ENCODE measurements at regions not wholly inside any gene's neighbourhood (a gene's known extent, or its start where the extent isn't known, plus 50 kb on each side); places are given as distances from the start of the nearest gene placed in this dataset.

- Histone ChIP-seq H2AFZ (ENCODE audit: insufficient read depth, low read depth, low read length, poor library complexity, severe bottlenecking) (no peak overlapping the region), H3K27ac (ENCODE audit: low read depth in 1 of 2, low read length in 2 of 2) (no peak overlapping the region), H3K36me3 (replicated peaks in 1 of 2; ENCODE audit: control insufficient read depth in 1 of 2, insufficient read depth in 2 of 2, low read length in 2 of 2) (no peaks in the 10 kb centered on the region), H4K20me1 (ENCODE audit: insufficient read depth, low read length) (no peaks in the 10 kb centered on the region), H3K79me2 (ENCODE audit: insufficient read depth, low read length) (no peaks in the 10 kb centered on the region), H3K4me1 (ENCODE audit: control insufficient read depth in 1 of 2, insufficient read depth in 2 of 2, low read length in 2 of 2) (no peaks in the 10 kb centered on the region), H3K4me3 (replicated peaks in 1 of 3; ENCODE audit: low read depth in 2 of 3, low read length in 3 of 3) (no peak overlapping the region), H3K9ac (ENCODE audit: insufficient read depth, low read length, poor library complexity, severe bottlenecking) (no peak overlapping the region), H3K4me2 (replicated peaks; ENCODE audit: extremely low read depth, low read length, poor library complexity, severe bottlenecking) (no peak overlapping the region), H3K9me3 (replicated peaks in 1 of 2; ENCODE audit: control insufficient read depth in 1 of 2, insufficient read depth in 1 of 2, low read length in 2 of 2) (peaks cover 9 to 12% of the 10 kb centered on the region in 2 donors), H3K27me3 (ENCODE audit: control insufficient read depth in 2 of 2, insufficient read depth in 2 of 2, low read length in 2 of 2) (no peaks in the 10 kb centered on the region)
- Mint-ChIP-seq H3K4me1 (no peaks in the 10 kb centered on the region), H3K9me3 (peaks cover 0 to 8% (median 5%) of the 10 kb centered on the region in 7 donors), H3K27me3 (ENCODE audit: low read depth in 3 of 3) (no peaks in the 10 kb centered on the region), H3K36me3 (no peaks in the 10 kb centered on the region), H3K4me3 (no peak overlapping the region), H3K27ac (no peak overlapping the region)
- no peak for DNase-seq
- intact Hi-C loops (cut with micrococcal nuclease) = no loop called here
- TF ChIP-seq CTCF (IDR thresholded peaks at IDR 0.05) = no peak
These were observed 155.8 kb upstream of the TAC1 start for GRCh38 chr7:97576043-97576442.

GRCh38 chr7:97578225-97578624, 153.7 kb upstream of the TAC1 start:
- no peaks in the 10 kb centered on the region for H3K4me1 ChIP-seq (ENCODE audit: control insufficient read depth in 1 of 2, insufficient read depth in 2 of 2, low read length in 2 of 2)
- H3K4me3 ChIP-seq (replicated peaks in 1 of 3; ENCODE audit: low read depth in 2 of 3, low read length in 3 of 3) = no peak overlapping the region
- H3K36me3 ChIP-seq (replicated peaks in 1 of 2; ENCODE audit: control insufficient read depth in 1 of 2, insufficient read depth in 2 of 2, low read length in 2 of 2) = no peaks in the 10 kb centered on the region
- H4K20me1 ChIP-seq (ENCODE audit: insufficient read depth, low read length) = no peaks in the 10 kb centered on the region
- H3K27ac Mint-ChIP-seq = no peak overlapping the region
- no peak overlapping the region for H2AFZ ChIP-seq (ENCODE audit: insufficient read depth, low read depth, low read length, poor library complexity, severe bottlenecking)
- H3K4me3 Mint-ChIP-seq = no peak overlapping the region
- no peak overlapping the region for H3K4me2 ChIP-seq (replicated peaks; ENCODE audit: extremely low read depth, low read length, poor library complexity, severe bottlenecking)
- no peaks in the 10 kb centered on the region for H3K27me3 ChIP-seq (ENCODE audit: control insufficient read depth in 2 of 2, insufficient read depth in 2 of 2, low read length in 2 of 2)
- no peak overlapping the region for H3K27ac ChIP-seq (ENCODE audit: low read depth in 1 of 2, low read length in 2 of 2)
- H3K9me3 ChIP-seq (replicated peaks in 1 of 2; ENCODE audit: control insufficient read depth in 1 of 2, insufficient read depth in 1 of 2, low read length in 2 of 2) = peaks cover 12 to 13% of the 10 kb centered on the region in 2 donors
- no peaks in the 10 kb centered on the region for H3K4me1 Mint-ChIP-seq
- intact Hi-C loops (cut with micrococcal nuclease) = no loop called here
- DNase-seq = no peak
- no peaks in the 10 kb centered on the region for H3K27me3 Mint-ChIP-seq (ENCODE audit: low read depth in 3 of 3)
- no peaks in the 10 kb centered on the region for H3K79me2 ChIP-seq (ENCODE audit: insufficient read depth, low read length)
- no peak overlapping the region for H3K9ac ChIP-seq (ENCODE audit: insufficient read depth, low read length, poor library complexity, severe bottlenecking)
- WGBS (ENCODE audit: insufficient coverage) = 90% methylated on average over 2 of the region's 5 CpGs
- TF ChIP-seq CTCF (IDR thresholded peaks at IDR 0.05) = no peak
- peaks cover 5 to 12% (median 8%) of the 10 kb centered on the region in 7 donors for H3K9me3 Mint-ChIP-seq
- H3K36me3 Mint-ChIP-seq = no peaks in the 10 kb centered on the region

Data from CD14-positive monocyte (primary cell).